Bronchial epithelial cell (primary cell): ENCODE measurements at regions not wholly inside any gene's neighbourhood (a gene's known extent, or its start where the extent isn't known, plus 50 kb on each side); places are given as distances from the start of the nearest gene placed in this dataset.

ENCODE experiments used
- DNase-seq: peaks from one replicate; pipeline ENCODE4 v3.0.0-alpha.2; 2010; ENCODE audit warnings: low read depth
- FAIRE-seq: peaks from 2 replicates; lab custom pipeline; 2011; peaks lifted over from hg19 to GRCh38; lab: Jason Lieb, UNC
- H3K27me3 ChIP-seq: 2 replicates; pipeline ENCODE4 v1.5.1; 2011; ENCODE audit warnings: low read length; ENCODE audit not compliant: control insufficient read depth, insufficient read depth
- H3K36me3 ChIP-seq: 2 replicates; pipeline ENCODE4 v1.5.1; 2011; ENCODE audit warnings: low read length; ENCODE audit not compliant: control insufficient read depth, insufficient read depth
- H3K4me3 ChIP-seq: 2 replicates; pipeline ENCODE4 v1.5.1; 2011; ENCODE audit warnings: mild to moderate bottlenecking, low read depth, low read length, control low read depth
- TF ChIP-seq, protein P1 (sequence below): IDR thresholded peaks from 2 replicates; pipeline ENCODE4 v1.5.1; 2011; ENCODE audit warnings: mild to moderate bottlenecking, moderate library complexity, low read length, control low read depth, inconsistent platforms; ENCODE audit not compliant: insufficient read depth, severe bottlenecking

GRCh38 chr16:51337662-51338061 lies 186.6 kb upstream of the SALL1 start:
- Histone ChIP-seq H3K36me3 (no peaks in the 10 kb centered on the region), H3K27me3 (no peaks in the 10 kb centered on the region), H3K4me3 (no peak overlapping the region)
- DNase-seq: no peak
- TF ChIP-seq, protein P1, sequence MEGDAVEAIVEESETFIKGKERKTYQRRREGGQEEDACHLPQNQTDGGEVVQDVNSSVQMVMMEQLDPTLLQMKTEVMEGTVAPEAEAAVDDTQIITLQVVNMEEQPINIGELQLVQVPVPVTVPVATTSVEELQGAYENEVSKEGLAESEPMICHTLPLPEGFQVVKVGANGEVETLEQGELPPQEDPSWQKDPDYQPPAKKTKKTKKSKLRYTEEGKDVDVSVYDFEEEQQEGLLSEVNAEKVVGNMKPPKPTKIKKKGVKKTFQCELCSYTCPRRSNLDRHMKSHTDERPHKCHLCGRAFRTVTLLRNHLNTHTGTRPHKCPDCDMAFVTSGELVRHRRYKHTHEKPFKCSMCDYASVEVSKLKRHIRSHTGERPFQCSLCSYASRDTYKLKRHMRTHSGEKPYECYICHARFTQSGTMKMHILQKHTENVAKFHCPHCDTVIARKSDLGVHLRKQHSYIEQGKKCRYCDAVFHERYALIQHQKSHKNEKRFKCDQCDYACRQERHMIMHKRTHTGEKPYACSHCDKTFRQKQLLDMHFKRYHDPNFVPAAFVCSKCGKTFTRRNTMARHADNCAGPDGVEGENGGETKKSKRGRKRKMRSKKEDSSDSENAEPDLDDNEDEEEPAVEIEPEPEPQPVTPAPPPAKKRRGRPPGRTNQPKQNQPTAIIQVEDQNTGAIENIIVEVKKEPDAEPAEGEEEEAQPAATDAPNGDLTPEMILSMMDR: no peak
- no peak for FAIRE-seq

- DNase-seq (no peak), FAIRE-seq (no peak)
- TF ChIP-seq, protein P1: no peak
- Histone ChIP-seq H3K27me3 (no peaks in the 10 kb centered on the region), H3K36me3 (no peaks in the 10 kb centered on the region), H3K4me3 (no peak overlapping the region)
These were observed 177.7 kb upstream of the SALL1 start for GRCh38 chr16:51328733-51329132.

DNA sequence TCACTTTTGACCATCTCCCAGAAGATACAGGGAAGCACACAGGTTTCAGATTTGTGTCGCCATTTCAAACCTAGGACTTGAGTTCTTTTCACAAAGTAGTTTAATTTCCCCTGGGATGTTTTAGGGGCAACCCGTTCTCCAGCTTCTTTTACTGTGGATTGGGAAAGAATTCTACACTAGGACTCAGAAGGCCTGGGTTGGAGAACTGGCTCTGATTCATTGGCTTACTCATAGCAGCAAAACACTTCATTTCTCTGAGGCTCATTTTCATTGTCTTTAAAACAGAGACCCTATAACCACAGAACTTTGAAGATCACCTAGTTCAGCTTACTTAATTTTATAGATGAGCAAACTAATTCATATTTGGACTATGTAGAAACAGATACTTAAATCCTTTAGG lies 175.9 kb upstream of the SALL1 start:
- peak; percentile 37 for DNase-seq
- no peak overlapping the region for H3K4me3 ChIP-seq
- TF ChIP-seq, protein P1: no peak
- FAIRE-seq: no peak
- no peaks in the 10 kb centered on the region for H3K27me3 ChIP-seq
- H3K36me3 ChIP-seq: no peaks in the 10 kb centered on the region

- peak; percentile 62 for FAIRE-seq
- no peak overlapping the region for H3K4me3 ChIP-seq
- no peaks in the 10 kb centered on the region for H3K27me3 ChIP-seq
- TF ChIP-seq, protein P1: no peak
- peak; percentile 46 for DNase-seq
- no peaks in the 10 kb centered on the region for H3K36me3 ChIP-seq
These were observed 175.2 kb upstream of the SALL1 start for GRCh38 chr16:51326131-51326856.

DNA sequence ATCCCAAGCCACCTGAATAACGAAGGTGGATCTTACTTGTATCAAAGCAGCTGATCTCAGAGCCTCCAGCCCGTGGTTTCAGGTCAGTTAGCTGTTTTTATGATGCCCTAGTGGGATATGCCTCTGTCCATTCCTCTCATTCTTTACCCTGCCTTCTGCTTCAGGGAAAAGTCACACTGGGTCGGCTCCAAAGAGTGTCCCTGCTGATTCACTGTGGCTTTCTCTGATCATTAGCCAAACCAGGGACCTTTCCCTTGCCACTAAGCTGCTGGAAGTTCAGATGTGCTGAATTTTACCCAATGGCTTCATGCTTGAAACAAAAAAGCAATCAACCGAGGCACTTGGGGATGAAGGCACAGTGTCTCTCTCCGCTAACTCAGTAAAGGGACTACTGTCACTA lies 170.2 kb upstream of the SALL1 start:
- no peaks in the 10 kb centered on the region for H3K27me3 ChIP-seq
- FAIRE-seq: peak; percentile 7
- no peaks in the 10 kb centered on the region for H3K36me3 ChIP-seq
- H3K4me3 ChIP-seq: no peak overlapping the region
- DNase-seq: no peak
- TF ChIP-seq, protein P1: no peak

- H3K36me3 ChIP-seq: no peaks in the 10 kb centered on the region
- no peak overlapping the region for H3K4me3 ChIP-seq
- TF ChIP-seq, protein P1: no peak
- no peak for FAIRE-seq
- no peaks in the 10 kb centered on the region for H3K27me3 ChIP-seq
- DNase-seq: no peak
These were observed 166.5 kb upstream of the SALL1 start for GRCh38 chr16:51317575-51317974.
